ENCODE measurements at regions not wholly inside any gene's neighbourhood (a gene's known extent, or its start where the extent isn't known, plus 50 kb on each side); places are given as distances from the start of the nearest gene placed in this dataset.
"Not testable (repeated sequence)": the region's sequence is repeated elsewhere in the genome, so short reads cannot be mapped to it uniquely, and the experiment has no call there.

DNA sequence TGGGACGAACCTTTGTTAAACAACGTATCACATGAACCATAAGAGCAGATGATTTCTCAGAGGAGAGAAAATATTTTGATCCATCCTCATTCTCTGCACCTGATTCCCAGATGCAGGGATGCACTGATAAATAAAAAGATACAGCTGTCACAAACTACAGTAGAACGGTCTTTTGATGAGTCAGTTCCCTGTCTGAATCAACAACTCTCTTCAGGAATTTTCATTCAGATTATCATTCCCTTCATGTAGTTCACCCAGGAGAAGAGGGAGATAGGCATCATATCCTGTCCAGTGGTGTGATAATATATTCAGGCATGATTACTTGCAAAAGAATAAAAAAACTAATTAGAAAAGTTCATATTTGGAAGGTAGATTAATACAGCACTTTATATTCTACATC lies 521.5 kb downstream of the PYDC2 start:
- H3K4me1 ChIP-seq: no peaks in the 10 kb centered on the region
- peaks cover 0 to 8% of the 10 kb centered on the region in 2 donors for H3K9me3 ChIP-seq
- no peak overlapping the region for H3K27ac ChIP-seq
- no peak overlapping the region for H3K4me3 ChIP-seq
- no peaks in the 10 kb centered on the region for H3K27me3 ChIP-seq
- TF ChIP-seq, protein P1, sequence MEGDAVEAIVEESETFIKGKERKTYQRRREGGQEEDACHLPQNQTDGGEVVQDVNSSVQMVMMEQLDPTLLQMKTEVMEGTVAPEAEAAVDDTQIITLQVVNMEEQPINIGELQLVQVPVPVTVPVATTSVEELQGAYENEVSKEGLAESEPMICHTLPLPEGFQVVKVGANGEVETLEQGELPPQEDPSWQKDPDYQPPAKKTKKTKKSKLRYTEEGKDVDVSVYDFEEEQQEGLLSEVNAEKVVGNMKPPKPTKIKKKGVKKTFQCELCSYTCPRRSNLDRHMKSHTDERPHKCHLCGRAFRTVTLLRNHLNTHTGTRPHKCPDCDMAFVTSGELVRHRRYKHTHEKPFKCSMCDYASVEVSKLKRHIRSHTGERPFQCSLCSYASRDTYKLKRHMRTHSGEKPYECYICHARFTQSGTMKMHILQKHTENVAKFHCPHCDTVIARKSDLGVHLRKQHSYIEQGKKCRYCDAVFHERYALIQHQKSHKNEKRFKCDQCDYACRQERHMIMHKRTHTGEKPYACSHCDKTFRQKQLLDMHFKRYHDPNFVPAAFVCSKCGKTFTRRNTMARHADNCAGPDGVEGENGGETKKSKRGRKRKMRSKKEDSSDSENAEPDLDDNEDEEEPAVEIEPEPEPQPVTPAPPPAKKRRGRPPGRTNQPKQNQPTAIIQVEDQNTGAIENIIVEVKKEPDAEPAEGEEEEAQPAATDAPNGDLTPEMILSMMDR (IDR thresholded peaks at IDR 0.05): no peak
- H3K36me3 ChIP-seq: no peaks in the 10 kb centered on the region
- ATAC-seq: no peak
- intact Hi-C loops (cut with DNase I): no loop called here
- no peak for DNase-seq

DNA sequence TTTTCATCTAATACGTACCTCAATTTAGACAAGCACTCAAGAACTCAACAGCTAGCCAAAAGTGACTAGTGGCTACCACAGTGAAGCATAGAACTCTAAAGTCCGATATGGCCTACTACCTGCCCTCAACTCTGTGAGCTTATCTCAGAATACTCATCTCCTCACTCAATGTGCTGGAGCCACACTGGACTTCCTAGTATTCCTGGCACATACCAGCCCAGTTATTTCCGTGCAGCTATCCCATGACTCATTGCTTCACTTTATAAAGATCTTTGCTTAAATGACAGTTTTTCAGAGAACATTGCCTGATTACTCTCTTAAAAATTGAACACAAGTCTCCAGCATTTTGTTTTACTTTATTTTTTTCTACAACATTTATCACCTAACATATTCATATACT lies 524.7 kb downstream of the PYDC2 start:
- no peaks in the 10 kb centered on the region for H3K36me3 ChIP-seq
- TF ChIP-seq, protein P1 (IDR thresholded peaks at IDR 0.05): no peak
- H3K27ac ChIP-seq: no peak overlapping the region
- no peak for DNase-seq
- peaks cover 0 to under 1% of the 10 kb centered on the region in 2 donors for H3K9me3 ChIP-seq
- H3K4me3 ChIP-seq: no peak overlapping the region
- no peaks in the 10 kb centered on the region for H3K27me3 ChIP-seq
- ATAC-seq: no peak
- no peaks in the 10 kb centered on the region for H3K4me1 ChIP-seq
- intact Hi-C loops (cut with DNase I): no loop called here

DNA sequence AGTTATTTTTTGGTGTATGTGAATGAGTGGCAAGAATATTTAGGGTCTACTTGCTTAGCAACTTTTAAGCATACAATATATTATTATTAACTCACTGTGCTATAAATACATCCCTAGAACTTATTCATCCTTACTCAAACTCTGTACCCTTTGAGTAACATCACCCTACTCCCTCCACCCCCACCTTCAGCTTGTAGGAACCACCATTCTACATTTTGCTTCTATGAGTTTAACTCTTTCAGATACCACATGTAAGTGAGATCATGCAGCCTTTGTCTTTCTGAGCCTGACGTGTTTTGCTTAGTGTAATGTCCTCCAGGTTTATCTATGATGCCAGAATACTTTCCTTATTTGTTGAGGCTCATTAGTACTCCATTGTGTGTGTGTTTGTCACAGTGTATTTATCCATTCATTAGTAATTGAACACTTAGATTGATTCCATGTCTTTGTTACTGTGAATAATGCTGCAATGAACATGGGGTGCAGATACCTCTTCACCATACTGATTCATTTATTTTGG lies 526.9 kb downstream of the PYDC2 start:
- Histone ChIP-seq H3K4me1 (no peaks in the 10 kb centered on the region), H3K9me3 (peaks cover 0 to 14% of the 10 kb centered on the region in 2 donors), H3K27ac (no peak overlapping the region), H3K36me3 (no peaks in the 10 kb centered on the region), H3K4me3 (no peak overlapping the region), H3K27me3 (no peaks in the 10 kb centered on the region)
- intact Hi-C loops (cut with DNase I): no loop called here
- TF ChIP-seq, protein P1 (IDR thresholded peaks at IDR 0.05): no peak
- ATAC-seq (no peak), DNase-seq (no peak)

DNA sequence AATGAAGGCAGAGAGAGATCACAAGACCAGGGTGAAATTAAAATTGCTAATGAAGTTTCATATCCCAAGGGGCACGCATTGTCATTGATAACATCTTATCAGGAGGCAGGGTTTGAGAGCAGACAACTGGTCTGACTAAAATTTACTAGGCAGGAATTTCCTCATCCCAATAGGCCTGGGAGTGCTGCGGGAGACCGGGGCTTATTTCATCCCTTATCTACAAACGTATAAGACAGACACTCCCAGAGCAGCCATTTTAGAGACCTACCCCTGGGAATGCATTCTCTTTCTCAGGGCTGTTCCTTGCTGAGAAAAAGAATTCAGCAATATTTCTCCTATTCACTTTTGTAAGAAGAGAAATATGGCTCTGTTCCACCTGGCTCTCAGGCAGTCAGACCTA lies 533.0 kb downstream of the PYDC2 start:
- H3K27ac ChIP-seq; DNase-seq; H3K4me3 ChIP-seq; H3K27me3 ChIP-seq; H3K4me1 ChIP-seq; intact Hi-C loops (cut with DNase I); H3K36me3 ChIP-seq; ATAC-seq: not testable (repeated sequence)
- peaks cover 0 to 33% of the 10 kb centered on the region in 2 donors for H3K9me3 ChIP-seq

DNA sequence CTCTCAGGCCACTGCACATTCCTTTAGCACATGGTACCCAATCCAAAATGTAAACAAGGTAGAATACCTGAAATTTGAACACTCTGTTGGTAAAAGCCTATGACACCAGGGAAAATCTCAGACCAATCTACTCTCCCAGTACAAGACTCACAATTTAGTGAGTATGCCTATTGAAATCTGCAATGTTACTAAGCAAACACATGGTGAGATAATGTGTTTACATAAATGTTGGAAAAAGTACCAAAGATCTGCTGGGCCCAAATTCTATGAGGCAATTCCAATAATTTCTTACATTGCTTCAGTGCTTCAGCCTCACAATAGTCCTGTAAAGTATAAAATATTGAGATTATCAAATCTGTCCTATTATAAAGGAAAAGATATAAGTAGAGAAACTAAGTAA lies 536.1 kb downstream of the PYDC2 start:
- intact Hi-C loops (cut with DNase I): no loop called here
- H3K27ac ChIP-seq: no peak overlapping the region
- H3K9me3 ChIP-seq: peaks cover 0 to 26% of the 10 kb centered on the region in 2 donors
- TF ChIP-seq, protein P1 (IDR thresholded peaks at IDR 0.05): no peak
- peak; percentile 18 for ATAC-seq
- DNase-seq: no peak
- H3K4me3 ChIP-seq: no peak overlapping the region
- H3K36me3 ChIP-seq: no peaks in the 10 kb centered on the region
- H3K27me3 ChIP-seq: no peaks in the 10 kb centered on the region
- no peaks in the 10 kb centered on the region for H3K4me1 ChIP-seq

DNA sequence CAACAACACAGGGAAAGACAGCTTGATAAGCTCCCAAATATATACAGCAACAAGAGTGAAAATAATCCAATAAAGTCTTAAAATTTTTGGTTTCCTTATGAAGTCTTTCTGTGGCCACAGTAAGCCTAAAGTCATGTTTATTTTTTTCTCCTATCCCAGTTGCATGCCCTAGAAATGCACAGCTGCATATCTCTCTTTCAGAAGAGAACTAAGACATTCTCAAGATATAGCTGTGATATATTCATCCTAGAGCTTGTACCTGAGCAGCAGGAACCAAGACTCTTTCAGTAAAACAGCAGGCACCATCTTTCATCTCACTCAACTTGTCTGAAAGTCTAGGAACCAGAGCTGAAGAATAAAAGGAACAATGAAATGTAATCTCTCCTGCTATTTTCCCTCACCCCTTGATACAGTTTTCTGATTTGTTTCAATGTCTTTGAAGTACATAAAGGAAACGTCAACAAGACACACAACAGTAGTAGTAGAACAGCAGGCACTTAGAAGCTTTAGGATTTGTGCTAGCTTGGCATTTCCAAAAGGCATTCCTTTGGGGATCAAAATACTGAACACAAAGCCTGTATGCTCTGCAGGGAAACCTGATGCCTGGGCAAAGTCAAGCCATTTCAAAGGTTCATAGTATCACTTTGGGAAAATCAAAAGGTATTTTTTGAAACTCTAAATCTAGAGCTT lies 536.8 kb downstream of the PYDC2 start:
- DNase-seq: no peak
- intact Hi-C loops (cut with DNase I): no loop called here
- Histone ChIP-seq H3K36me3 (no peaks in the 10 kb centered on the region), H3K4me1 (no peaks in the 10 kb centered on the region), H3K27me3 (no peaks in the 10 kb centered on the region), H3K4me3 (no peak overlapping the region), H3K27ac (no peak overlapping the region), H3K9me3 (peaks cover 0 to 21% of the 10 kb centered on the region in 2 donors)
- ATAC-seq: no peak
- TF ChIP-seq, protein P1 (IDR thresholded peaks at IDR 0.05): no peak

Measured in left lung (tissue), 4 donors.